Gastrocnemius medialis (tissue), 4 donors: ENCODE measurements at regions not wholly inside any gene's neighbourhood (a gene's known extent, or its start where the extent isn't known, plus 50 kb on each side); places are given as distances from the start of the nearest gene placed in this dataset.

Experiments
- POLR2A ChIP-seq, 2 donors: fragments of 450-650 bp; IDR thresholded peaks; one replicate each; pipeline ENCODE4 v1.6.1; 2017; ENCODE audit warnings: antibody characterized with exemption in 2 of 2, mild to moderate bottlenecking in 2 of 2, moderate library complexity in 2 of 2
- TF ChIP-seq, protein P1 (sequence below), 5 experiments: fragments of 450-650 bp in 3 of 5; fragments of 200-600 bp in 2 of 5; sonication (generic) in 2 of 5; IDR thresholded peaks in 4 of 5; conservative IDR thresholded peaks in 1 of 5; 1 replicate in 4 of 5; 2 replicates in 1 of 5; pipeline ENCODE4 v1.5.1; 2016 to 2019; ENCODE audit warnings: antibody characterized with exemption in 5 of 5, mild to moderate bottlenecking in 3 of 5, moderate library complexity in 3 of 5

DNA sequence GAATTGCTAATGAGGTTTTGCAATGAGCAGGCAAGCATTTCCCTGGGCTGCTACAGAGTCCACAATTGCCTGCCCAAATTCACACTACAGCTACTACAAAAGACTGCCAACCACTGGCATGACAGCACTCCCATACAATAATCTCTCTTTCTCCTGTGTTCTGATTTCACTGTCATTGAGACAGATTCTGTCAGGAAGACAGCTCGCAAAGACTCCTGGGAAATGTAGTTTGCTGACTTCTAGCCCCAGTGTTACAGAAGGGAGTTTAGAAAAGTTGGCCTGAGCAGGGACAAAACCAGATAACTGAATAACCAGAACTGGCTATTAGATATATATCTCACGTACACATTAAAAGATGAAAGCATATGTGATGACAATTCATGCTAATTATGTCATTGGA, 1231.3 kb upstream of the PRKX start:
- TF ChIP-seq, protein P1, sequence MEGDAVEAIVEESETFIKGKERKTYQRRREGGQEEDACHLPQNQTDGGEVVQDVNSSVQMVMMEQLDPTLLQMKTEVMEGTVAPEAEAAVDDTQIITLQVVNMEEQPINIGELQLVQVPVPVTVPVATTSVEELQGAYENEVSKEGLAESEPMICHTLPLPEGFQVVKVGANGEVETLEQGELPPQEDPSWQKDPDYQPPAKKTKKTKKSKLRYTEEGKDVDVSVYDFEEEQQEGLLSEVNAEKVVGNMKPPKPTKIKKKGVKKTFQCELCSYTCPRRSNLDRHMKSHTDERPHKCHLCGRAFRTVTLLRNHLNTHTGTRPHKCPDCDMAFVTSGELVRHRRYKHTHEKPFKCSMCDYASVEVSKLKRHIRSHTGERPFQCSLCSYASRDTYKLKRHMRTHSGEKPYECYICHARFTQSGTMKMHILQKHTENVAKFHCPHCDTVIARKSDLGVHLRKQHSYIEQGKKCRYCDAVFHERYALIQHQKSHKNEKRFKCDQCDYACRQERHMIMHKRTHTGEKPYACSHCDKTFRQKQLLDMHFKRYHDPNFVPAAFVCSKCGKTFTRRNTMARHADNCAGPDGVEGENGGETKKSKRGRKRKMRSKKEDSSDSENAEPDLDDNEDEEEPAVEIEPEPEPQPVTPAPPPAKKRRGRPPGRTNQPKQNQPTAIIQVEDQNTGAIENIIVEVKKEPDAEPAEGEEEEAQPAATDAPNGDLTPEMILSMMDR (IDR thresholded peaks at IDR 0.05 in 4 of 5, conservative IDR thresholded peaks at IDR 0.05 in 1 of 5) = no peak
- no peak for TF ChIP-seq POLR2A (IDR thresholded peaks at IDR 0.05)
